NCI-H1436 treated with DMSO at 0.1 percent for 48 hours (cell line): ENCODE measurements at regions not wholly inside any gene's neighbourhood (a gene's known extent, or its start where the extent isn't known, plus 50 kb on each side); places are given as distances from the start of the nearest gene placed in this dataset.
"Not testable (repeated sequence)": the region's sequence is repeated elsewhere in the genome, so short reads cannot be mapped to it uniquely, and the experiment has no call there.

Experiments
- DNase-seq: peaks from one replicate; lab custom pipeline; 2025; lab: John Stamatoyannopoulos, UW

GRCh38 chr2:49309461-49309860 lies 155.1 kb upstream of the FSHR start:
- DNase-seq, result no peak

- no peak for DNase-seq
These were observed 152.6 kb upstream of the FSHR start for GRCh38 chr2:49306925-49307324.

GRCh38 chr2:49298693-49299092 lies 144.4 kb upstream of the FSHR start:
- DNase-seq, result not testable (repeated sequence)

- no peak for DNase-seq
These were observed 143.9 kb upstream of the FSHR start for GRCh38 chr2:49298230-49298629.

- no peak for DNase-seq
These were observed 142.0 kb upstream of the FSHR start for GRCh38 chr2:49296107-49296867.

GRCh38 chr2:49294225-49294624 lies 139.9 kb upstream of the FSHR start:
- no peak for DNase-seq

- DNase-seq, result no peak
These were observed 137.3 kb upstream of the FSHR start for GRCh38 chr2:49291619-49292018.

GRCh38 chr2:49289711-49290110 lies 135.4 kb upstream of the FSHR start:
- DNase-seq, result no peak

GRCh38 chr2:49288902-49289700 lies 134.8 kb upstream of the FSHR start:
- no peak for DNase-seq

- no peak for DNase-seq
These were observed 133.9 kb upstream of the FSHR start for GRCh38 chr2:49288113-49288705.

GRCh38 chr2:49286726-49287125 lies 132.4 kb upstream of the FSHR start:
- DNase-seq, result no peak

- no peak for DNase-seq
These were observed 131.7 kb upstream of the FSHR start for GRCh38 chr2:49286045-49286444.

GRCh38 chr2:49278561-49278960 lies 124.2 kb upstream of the FSHR start:
- no peak for DNase-seq

GRCh38 chr2:49278141-49278540 lies 123.8 kb upstream of the FSHR start:
- no peak for DNase-seq

- no peak for DNase-seq
These were observed 116.8 kb upstream of the FSHR start for GRCh38 chr2:49271060-49271606.

- DNase-seq, result no peak
These were observed 115.8 kb upstream of the FSHR start for GRCh38 chr2:49270091-49270490.

- DNase-seq, result no peak
These were observed 111.2 kb upstream of the FSHR start for GRCh38 chr2:49265471-49265870.

- no peak for DNase-seq
These were observed 108.7 kb upstream of the FSHR start for GRCh38 chr2:49262801-49263560.

- DNase-seq, result peak; percentile 24
These were observed 107.5 kb upstream of the FSHR start for GRCh38 chr2:49261781-49262180.

- DNase-seq, result no peak
These were observed 106.7 kb upstream of the FSHR start for GRCh38 chr2:49260979-49261538.

GRCh38 chr2:49259926-49260325 lies 105.6 kb upstream of the FSHR start:
- no peak for DNase-seq
